Loucy (cell line): ENCODE measurements at regions not wholly inside any gene's neighbourhood (a gene's known extent, or its start where the extent isn't known, plus 50 kb on each side); places are given as distances from the start of the nearest gene placed in this dataset.
A peak's percentile ranks its signal among the peaks of the same experiment; 100 is the strongest.

Experiments used
- H2AFZ ChIP-seq: fragments of 200-600 bp; sonication (generic); 2 replicates; pipeline ENCODE4 v1.6.0; 2016; ENCODE audit warnings: antibody characterized with exemption, mild to moderate bottlenecking, low read length, moderate library complexity
- H3F3A ChIP-seq: fragments of 200-600 bp; 2 replicates; pipeline ENCODE4 v1.6.0; 2016; ENCODE audit warnings: antibody characterized with exemption, low read depth, mild to moderate bottlenecking
- H3K27me3 ChIP-seq: fragments of 200-600 bp; sonication (generic); 2 replicates; pipeline ENCODE4 v1.6.1; 2014; ENCODE audit warnings: low read length, mild to moderate bottlenecking; ENCODE audit not compliant: insufficient read depth, poor library complexity, severe bottlenecking
- H3K36me3 ChIP-seq: fragments of 200-600 bp; sonication (generic); 2 replicates; pipeline ENCODE4 v1.6.1; 2016; ENCODE audit warnings: low read length; ENCODE audit not compliant: insufficient read depth
- H3K4me1 ChIP-seq: fragments of 200-600 bp; sonication (generic); 2 replicates; pipeline ENCODE4 v1.5.1; 2014; ENCODE audit warnings: low read length, mild to moderate bottlenecking; ENCODE audit not compliant: insufficient read depth, poor library complexity, severe bottlenecking
- H3K4me2 ChIP-seq: fragments of 200-600 bp; sonication (generic); 2 replicates; pipeline ENCODE4 v1.6.0; 2014; ENCODE audit warnings: antibody characterized with exemption, low read length, low read depth, mild to moderate bottlenecking; ENCODE audit not compliant: poor library complexity, severe bottlenecking
- H3K4me3 ChIP-seq: fragments of 200-600 bp; sonication (generic); 2 replicates; pipeline ENCODE4 v1.5.1; 2014; ENCODE audit warnings: low read length, mild to moderate bottlenecking, mixed read lengths; ENCODE audit not compliant: poor library complexity, severe bottlenecking
- H3K79me2 ChIP-seq: fragments of 200-600 bp; sonication (generic); 2 replicates; pipeline ENCODE4 v1.6.1; 2014; ENCODE audit warnings: low read length; ENCODE audit not compliant: insufficient read depth
- H3K9ac ChIP-seq: fragments of 200-600 bp; sonication (generic); 2 replicates; pipeline ENCODE4 v1.6.0; 2014; ENCODE audit warnings: mild to moderate bottlenecking, low read depth, low read length, moderate library complexity; ENCODE audit not compliant: poor library complexity, severe bottlenecking
- H3K9me2 ChIP-seq: fragments of 200-600 bp; sonication (generic); replicated peaks from 2 replicates; pipeline ENCODE4 v1.6.1; 2016; ENCODE audit warnings: low read depth, low read length, mixed read lengths
- H3K9me3 ChIP-seq: fragments of 200-600 bp; sonication (generic); 2 replicates; pipeline ENCODE4 v1.6.1; 2014; ENCODE audit warnings: mild to moderate bottlenecking, antibody characterized with exemption, low read length, low read depth; ENCODE audit not compliant: insufficient read depth
- H4K20me1 ChIP-seq: fragments of 200-600 bp; sonication (generic); 2 replicates; pipeline ENCODE4 v1.6.0; 2014; ENCODE audit warnings: antibody characterized with exemption, low read length, mild to moderate bottlenecking; ENCODE audit not compliant: insufficient read depth, poor library complexity, severe bottlenecking
- EZH2phosphoT487 ChIP-seq: fragments of 200-600 bp; IDR thresholded peaks from 2 replicates; pipeline ENCODE4 v1.6.1; 2018; ENCODE audit warnings: antibody characterized with exemption, mild to moderate bottlenecking, moderate library complexity, borderline replicate concordance
- TF ChIP-seq, protein P1 (sequence below): fragments of 200-600 bp; sonication (generic); conservative IDR thresholded peaks from 2 replicates; pipeline ENCODE4 v1.5.1; 2014; ENCODE audit warnings: mild to moderate bottlenecking, antibody characterized with exemption, low read length

DNA sequence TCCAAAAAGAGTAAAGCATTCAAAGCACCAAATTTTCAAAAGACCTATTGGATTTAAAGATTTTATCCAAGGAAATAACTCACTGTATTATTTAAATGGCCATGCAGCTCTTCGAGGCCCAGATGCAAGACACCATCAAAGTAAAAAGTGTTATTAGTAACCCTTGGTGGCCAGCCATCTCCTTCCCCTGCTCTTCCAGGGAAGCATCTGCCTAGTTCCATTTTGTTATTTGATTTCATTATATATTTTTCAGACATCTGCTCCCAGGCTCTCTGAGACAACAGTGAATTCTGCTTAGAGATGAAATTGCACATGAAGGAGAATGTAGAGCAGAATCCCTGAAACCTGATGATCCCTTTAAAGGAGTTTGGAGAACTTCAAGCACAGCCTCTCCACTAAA is 252.3 kb upstream of the TBX18 start:
- Histone ChIP-seq H3K9me2 (no peaks in the 10 kb centered on the region), H3K36me3 (no peaks in the 10 kb centered on the region), H4K20me1 (no peaks in the 10 kb centered on the region), H3K9me3 (no peaks in the 10 kb centered on the region), H3K4me1 (no peaks in the 10 kb centered on the region), H3K4me3 (no peak overlapping the region), H3K9ac (no peak overlapping the region), H3K79me2 (no peaks in the 10 kb centered on the region), H3K4me2 (no peak overlapping the region), H3K27me3 (no peaks in the 10 kb centered on the region), H2AFZ (no peak overlapping the region), H3F3A (no peaks in the 10 kb centered on the region)
- TF ChIP-seq, protein P1, sequence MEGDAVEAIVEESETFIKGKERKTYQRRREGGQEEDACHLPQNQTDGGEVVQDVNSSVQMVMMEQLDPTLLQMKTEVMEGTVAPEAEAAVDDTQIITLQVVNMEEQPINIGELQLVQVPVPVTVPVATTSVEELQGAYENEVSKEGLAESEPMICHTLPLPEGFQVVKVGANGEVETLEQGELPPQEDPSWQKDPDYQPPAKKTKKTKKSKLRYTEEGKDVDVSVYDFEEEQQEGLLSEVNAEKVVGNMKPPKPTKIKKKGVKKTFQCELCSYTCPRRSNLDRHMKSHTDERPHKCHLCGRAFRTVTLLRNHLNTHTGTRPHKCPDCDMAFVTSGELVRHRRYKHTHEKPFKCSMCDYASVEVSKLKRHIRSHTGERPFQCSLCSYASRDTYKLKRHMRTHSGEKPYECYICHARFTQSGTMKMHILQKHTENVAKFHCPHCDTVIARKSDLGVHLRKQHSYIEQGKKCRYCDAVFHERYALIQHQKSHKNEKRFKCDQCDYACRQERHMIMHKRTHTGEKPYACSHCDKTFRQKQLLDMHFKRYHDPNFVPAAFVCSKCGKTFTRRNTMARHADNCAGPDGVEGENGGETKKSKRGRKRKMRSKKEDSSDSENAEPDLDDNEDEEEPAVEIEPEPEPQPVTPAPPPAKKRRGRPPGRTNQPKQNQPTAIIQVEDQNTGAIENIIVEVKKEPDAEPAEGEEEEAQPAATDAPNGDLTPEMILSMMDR, result no peak
- TF ChIP-seq EZH2phosphoT487, result no peak

DNA sequence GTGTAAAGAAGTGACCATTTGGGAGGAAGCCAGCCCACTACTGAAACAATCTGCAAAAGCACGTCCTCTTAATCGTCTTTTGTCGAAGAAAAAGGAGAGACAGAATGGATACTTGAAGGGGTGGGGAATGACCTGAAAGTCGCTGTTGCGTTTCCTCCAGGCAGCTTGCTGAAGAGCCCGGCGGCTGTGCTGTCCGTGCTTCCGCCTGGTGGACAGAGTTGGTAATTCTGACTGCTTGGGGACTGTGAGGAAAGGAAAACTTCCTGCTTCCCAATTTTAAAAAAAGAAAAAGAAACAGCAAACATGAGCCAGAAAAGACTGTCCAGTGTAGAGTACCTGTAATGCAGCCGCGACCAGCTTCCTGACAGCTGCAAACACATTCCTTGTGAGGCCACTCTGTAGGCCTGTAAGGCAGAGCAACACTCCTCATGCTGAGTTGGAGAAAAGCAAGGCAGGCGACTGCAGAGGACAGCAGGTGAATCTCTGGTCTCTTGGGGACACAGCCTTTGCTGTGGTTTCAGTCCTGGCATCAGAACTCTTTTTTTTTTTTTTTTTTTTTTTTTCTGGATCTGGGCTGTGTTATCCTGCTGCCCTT is 251.1 kb upstream of the TBX18 start:
- Histone ChIP-seq H3K27me3 (no peaks in the 10 kb centered on the region), H2AFZ (no peak overlapping the region), H3K9me2 (no peaks in the 10 kb centered on the region), H4K20me1 (no peaks in the 10 kb centered on the region), H3K79me2 (no peaks in the 10 kb centered on the region), H3K36me3 (no peaks in the 10 kb centered on the region), H3K9me3 (no peaks in the 10 kb centered on the region), H3K4me3 (no peak overlapping the region), H3K4me2 (no peak overlapping the region), H3F3A (no peaks in the 10 kb centered on the region), H3K4me1 (no peaks in the 10 kb centered on the region), H3K9ac (no peak overlapping the region)
- TF ChIP-seq EZH2phosphoT487, result no peak
- TF ChIP-seq, protein P1, result peak; percentile 51

DNA sequence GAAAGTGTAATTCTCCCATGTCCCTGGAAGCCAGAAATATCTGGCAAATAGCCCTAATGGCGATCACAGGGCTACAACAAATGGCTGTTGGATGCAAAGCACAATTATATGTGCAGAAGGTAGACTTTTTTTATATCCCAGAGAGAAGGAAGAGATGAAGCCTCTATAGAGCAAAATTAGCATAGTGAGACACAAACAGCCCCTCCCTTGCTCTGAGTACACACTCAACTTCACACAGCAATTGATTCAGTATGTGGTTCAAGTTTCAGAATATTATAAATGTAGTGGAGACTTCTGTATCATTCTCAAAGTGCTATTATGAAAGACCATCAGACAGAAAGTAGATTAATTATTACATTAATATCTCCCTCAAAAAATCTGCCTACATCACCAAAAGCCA is 246.5 kb upstream of the TBX18 start:
- Histone ChIP-seq H3K79me2 (no peaks in the 10 kb centered on the region), H3K4me2 (no peak overlapping the region), H3K4me3 (no peak overlapping the region), H3K36me3 (no peaks in the 10 kb centered on the region), H3K9me3 (no peaks in the 10 kb centered on the region), H3K9me2 (no peaks in the 10 kb centered on the region), H2AFZ (no peak overlapping the region), H3K27me3 (no peaks in the 10 kb centered on the region), H3K9ac (no peak overlapping the region), H3K4me1 (no peaks in the 10 kb centered on the region), H3F3A (no peaks in the 10 kb centered on the region), H4K20me1 (no peaks in the 10 kb centered on the region)
- TF ChIP-seq, protein P1, result no peak
- TF ChIP-seq EZH2phosphoT487, result no peak
